ENCODE measurements at regions not wholly inside any gene's neighbourhood (a gene's known extent, or its start where the extent isn't known, plus 50 kb on each side); places are given as distances from the start of the nearest gene placed in this dataset.

GRCh38 chr18:11521853-11522252 lies 87.5 kb upstream of the SLC35G4 start:
- Histone ChIP-seq H3K27me3 (ENCODE audit: insufficient read depth) (no peaks in the 10 kb centered on the region), H3K4me2 (no peak overlapping the region), H3K4me1 (ENCODE audit: insufficient read depth) (no peaks in the 10 kb centered on the region), H2AFZ (no peak overlapping the region), H3F3A (replicated peaks; ENCODE audit: low read depth) (no peaks in the 10 kb centered on the region), H3K27ac (ENCODE audit: low read depth) (no peak overlapping the region), H3K4me3 (no peak overlapping the region), H3K36me3 (ENCODE audit: insufficient read depth) (no peaks in the 10 kb centered on the region), H3K9me2 (ENCODE audit: insufficient read depth) (no peaks in the 10 kb centered on the region), H4K20me1 (replicated peaks; ENCODE audit: insufficient read depth) (no peaks in the 10 kb centered on the region; the same call in 1 of the 2 replicates), H3K79me2 (replicated peaks; ENCODE audit: insufficient read depth) (no peaks in the 10 kb centered on the region)
- Mint-ChIP-seq H3K27ac (no peak overlapping the region), H3K9me3 (no peaks in the 10 kb centered on the region), H3K4me3 (no peak overlapping the region), H3K4me1 (no peaks in the 10 kb centered on the region; the same call in 2 of the 3 replicates), H3K36me3 (ENCODE audit: low read depth) (no peaks in the 10 kb centered on the region), H3K27me3 (ENCODE audit: insufficient read depth, low read depth, poor library complexity) (no peaks in the 10 kb centered on the region)
- ATAC-seq (no peak), DNase-seq (ENCODE audit: low spot score) (no peak)
- TF ChIP-seq CREB1 (CRISPR knock-in tag; IDR thresholded peaks at IDR 0.05; ENCODE audit: low read depth) (no peak), REST (IDR thresholded peaks at IDR 0.05; ENCODE audit: unreplicated experiment) (no peak), JUNB (IDR thresholded peaks at IDR 0.05; ENCODE audit: unreplicated experiment) (no peak), CTCF (conservative IDR thresholded peaks at IDR 0.05; ENCODE audit: low read depth in 2 of 2) (no peak), NANOG (IDR thresholded peaks at IDR 0.05; ENCODE audit: borderline replicate concordance) (no peak), EZH2phosphoT487 (IDR thresholded peaks at IDR 0.05; ENCODE audit: unreplicated experiment) (no peak)

- H3K9me3 Mint-ChIP-seq = no peaks in the 10 kb centered on the region
- Histone ChIP-seq H3K4me2 (no peak overlapping the region), H3K27me3 (ENCODE audit: insufficient read depth) (no peaks in the 10 kb centered on the region), H3K4me3 (no peak overlapping the region), H3K4me1 (ENCODE audit: insufficient read depth) (no peaks in the 10 kb centered on the region), H3K36me3 (ENCODE audit: insufficient read depth) (no peaks in the 10 kb centered on the region), H3K9me2 (ENCODE audit: insufficient read depth) (no peaks in the 10 kb centered on the region), H3K79me2 (replicated peaks; ENCODE audit: insufficient read depth) (no peaks in the 10 kb centered on the region), H4K20me1 (replicated peaks; ENCODE audit: insufficient read depth) (no peaks in the 10 kb centered on the region; the same call in 1 of the 2 replicates), H3F3A (replicated peaks; ENCODE audit: low read depth) (no peaks in the 10 kb centered on the region), H2AFZ (no peak overlapping the region), H3K27ac (ENCODE audit: low read depth) (no peak overlapping the region)
- ATAC-seq = no peak
- H3K27ac Mint-ChIP-seq = no peak overlapping the region
- no peak overlapping the region for H3K4me3 Mint-ChIP-seq
- no peaks in the 10 kb centered on the region; the same call in 2 of the 3 replicates for H3K4me1 Mint-ChIP-seq
- no peak for DNase-seq (ENCODE audit: low spot score)
- H3K36me3 Mint-ChIP-seq (ENCODE audit: low read depth) = no peaks in the 10 kb centered on the region
- peaks cover 3% of the 10 kb centered on the region for H3K27me3 Mint-ChIP-seq (ENCODE audit: insufficient read depth, low read depth, poor library complexity)
- TF ChIP-seq ETS1 (IDR thresholded peaks at IDR 0.05) (no peak), REST (IDR thresholded peaks at IDR 0.05; ENCODE audit: unreplicated experiment) (no peak), CREB1 (CRISPR knock-in tag; IDR thresholded peaks at IDR 0.05; ENCODE audit: low read depth) (no peak), CTCF (conservative IDR thresholded peaks at IDR 0.05; ENCODE audit: low read depth in 2 of 2) (no peak), NANOG (IDR thresholded peaks at IDR 0.05; ENCODE audit: borderline replicate concordance) (no peak), ZNF114 (CRISPR knock-in tag; IDR thresholded peaks at IDR 0.05) (no peak), POLR2AphosphoS5 (IDR thresholded peaks at IDR 0.05; ENCODE audit: low read depth) (no peak), EZH2phosphoT487 (IDR thresholded peaks at IDR 0.05; ENCODE audit: unreplicated experiment) (no peak), JUNB (IDR thresholded peaks at IDR 0.05; ENCODE audit: unreplicated experiment) (no peak), ZNF331 (CRISPR knock-in tag; IDR thresholded peaks at IDR 0.05; ENCODE audit: low read depth) (no peak), STAT1 (IDR thresholded peaks at IDR 0.05; ENCODE audit: unreplicated experiment) (no peak), EZH2 (IDR thresholded peaks at IDR 0.05; ENCODE audit: low read depth, unreplicated experiment) (no peak)
Measured at GRCh38 chr18:11520536-11520935, 88.9 kb upstream of the SLC35G4 start.
